H9 (cell line): ENCODE measurements at regions not wholly inside any gene's neighbourhood (a gene's known extent, or its start where the extent isn't known, plus 50 kb on each side); places are given as distances from the start of the nearest gene placed in this dataset.

ENCODE experiments used
- DNase-seq: peaks from one replicate; pipeline ENCODE4 v3.0.0-alpha.2; 2017
- H2AFZ ChIP-seq: one replicate; pipeline ENCODE4 v1.6.1; 2013; ENCODE audit warnings: mild to moderate bottlenecking, low read length, control low read depth, moderate library complexity
- H2AK5ac ChIP-seq: 2 replicates; pipeline ENCODE4 v1.6.1; 2013; ENCODE audit warnings: low read length, control low read depth, mixed read lengths; ENCODE audit not compliant: insufficient read length
- H2BK120ac ChIP-seq: one replicate; pipeline ENCODE4 v1.6.1; 2013; ENCODE audit warnings: low read depth, mild to moderate bottlenecking, low read length, control low read depth, inconsistent platforms; ENCODE audit not compliant: poor library complexity, severe bottlenecking
- H2BK12ac ChIP-seq: 2 replicates; pipeline ENCODE4 v1.6.1; 2013; ENCODE audit warnings: low read length, control low read depth, mixed read lengths, low read depth; ENCODE audit not compliant: insufficient read length
- H2BK15ac ChIP-seq: 2 replicates; pipeline ENCODE4 v1.6.1; 2013; ENCODE audit warnings: low read depth, low read length, control low read depth
- H2BK20ac ChIP-seq: one replicate; pipeline ENCODE4 v1.6.1; 2013; ENCODE audit warnings: low read depth, mild to moderate bottlenecking, low read length, control low read depth, inconsistent platforms; ENCODE audit not compliant: poor library complexity, severe bottlenecking
- H2BK5ac ChIP-seq: 2 replicates; pipeline ENCODE4 v1.6.1; 2013; ENCODE audit warnings: low read length, control low read depth, mixed read lengths; ENCODE audit not compliant: insufficient read length
- H3K14ac ChIP-seq: 2 replicates; pipeline ENCODE4 v1.6.1; 2013; ENCODE audit warnings: low read length, control low read depth; ENCODE audit not compliant: insufficient read depth
- H3K18ac ChIP-seq: 2 replicates; pipeline ENCODE4 v1.6.1; 2013; ENCODE audit warnings: low read depth, mild to moderate bottlenecking, mixed read lengths, low read length, control low read depth; ENCODE audit not compliant: insufficient read length
- H3K23ac ChIP-seq: 2 replicates; pipeline ENCODE4 v1.6.1; 2013; ENCODE audit warnings: low read length, control low read depth, mixed read lengths, low read depth; ENCODE audit not compliant: insufficient read length
- H3K23me2 ChIP-seq: 2 replicates; pipeline ENCODE4 v1.6.1; 2013; ENCODE audit warnings: low read depth, mild to moderate bottlenecking, mixed read lengths, low read length, control low read depth; ENCODE audit not compliant: insufficient read length, poor library complexity, severe bottlenecking
- H3K27ac ChIP-seq: 2 replicates; pipeline ENCODE4 v1.5.1; 2013; ENCODE audit warnings: low read length, control low read depth, mixed read lengths, low read depth; ENCODE audit not compliant: insufficient read length
- H3K27me3 ChIP-seq: 2 replicates; pipeline ENCODE4 v1.6.1; 2013; ENCODE audit warnings: low read length, control low read depth, inconsistent platforms; ENCODE audit not compliant: insufficient read depth
- H3K4ac ChIP-seq: 2 replicates; pipeline ENCODE4 v1.6.1; 2013; ENCODE audit warnings: low read depth, mild to moderate bottlenecking, control low read depth, inconsistent platforms, low read length, moderate library complexity
- H3K4me1 ChIP-seq: 2 replicates; pipeline ENCODE4 v1.6.1; 2013; ENCODE audit warnings: low read length, control low read depth, inconsistent platforms; ENCODE audit not compliant: insufficient read depth
- H3K4me2 ChIP-seq: 2 replicates; pipeline ENCODE4 v1.6.1; 2013; ENCODE audit warnings: low read length, control low read depth, mixed read lengths; ENCODE audit not compliant: insufficient read length, insufficient read depth
- H3K56ac ChIP-seq: 2 replicates; pipeline ENCODE4 v1.6.1; 2013; ENCODE audit warnings: low read depth, mild to moderate bottlenecking, mixed read lengths, low read length, control low read depth; ENCODE audit not compliant: insufficient read length
- H3K79me1 ChIP-seq: 2 replicates; pipeline ENCODE4 v1.6.1; 2013; ENCODE audit warnings: low read depth, mild to moderate bottlenecking, moderate library complexity, low read length, control low read depth, inconsistent platforms; ENCODE audit not compliant: insufficient read depth, poor library complexity, severe bottlenecking
- H3K79me2 ChIP-seq: 2 replicates; pipeline ENCODE4 v1.6.1; 2013; ENCODE audit warnings: low read length, control low read depth, inconsistent platforms; ENCODE audit not compliant: insufficient read depth
- H3K9ac ChIP-seq: 2 replicates; pipeline ENCODE4 v1.6.1; 2013; ENCODE audit warnings: low read length, control low read depth, mixed read lengths; ENCODE audit not compliant: insufficient read length; ENCODE audit errors: extremely low read depth
- H3K9me3 ChIP-seq: one replicate; pipeline ENCODE4 v1.6.1; 2013; ENCODE audit warnings: low read depth, low read length, inconsistent platforms; ENCODE audit not compliant: control insufficient read depth
- H3T11ph ChIP-seq: one replicate; pipeline ENCODE4 v1.6.1; 2013; ENCODE audit warnings: mild to moderate bottlenecking, low read length, control low read depth, inconsistent platforms
- H4K20me1 ChIP-seq: one replicate; pipeline ENCODE4 v1.6.1; 2013; ENCODE audit not compliant: control insufficient read depth, insufficient read length, insufficient read depth
- H4K5ac ChIP-seq: 2 replicates; pipeline ENCODE4 v1.6.1; 2013; ENCODE audit warnings: low read depth, mild to moderate bottlenecking, mixed read lengths, low read length, control low read depth; ENCODE audit not compliant: insufficient read length
- H4K8ac ChIP-seq: replicated peaks from 2 replicates; pipeline ENCODE4 v1.6.1; 2013; ENCODE audit warnings: low read length, control low read depth, mixed read lengths, low read depth; ENCODE audit not compliant: insufficient read length
- H4K91ac ChIP-seq: 2 replicates; pipeline ENCODE4 v1.6.1; 2013; ENCODE audit warnings: low read depth, mild to moderate bottlenecking, moderate library complexity, mixed read lengths, low read length, control low read depth; ENCODE audit not compliant: insufficient read length
- H3K27ac Mint-ChIP-seq, 3 experiments: 2 replicates in 2 of 3; 3 replicates in 1 of 3; pipeline ENCODE4 v1.8.0; 2020 to 2021; ENCODE audit warnings: mixed read lengths in 3 of 3, mild to moderate bottlenecking in 1 of 3, moderate library complexity in 1 of 3
- H3K27me3 Mint-ChIP-seq: 2 replicates; pipeline ENCODE4 v1.8.0; 2021; ENCODE audit warnings: low read depth, mild to moderate bottlenecking, moderate library complexity, mixed read lengths
- H3K36me3 Mint-ChIP-seq, 3 experiments: 2 replicates in 2 of 3; 3 replicates in 1 of 3; pipeline ENCODE4 v1.8.0; 2020 to 2021; ENCODE audit warnings: low read depth in 3 of 3, mixed read lengths in 3 of 3; ENCODE audit not compliant: insufficient read depth in 1 of 3
- H3K4me1 Mint-ChIP-seq, 2 experiments: 2 replicates each; pipeline ENCODE4 v1.8.0; 2020; ENCODE audit warnings: mixed read lengths in 2 of 2
- H3K4me3 Mint-ChIP-seq, 2 experiments: 2 replicates in 1 of 2; 3 replicates in 1 of 2; pipeline ENCODE4 v1.8.0; 2020 to 2021; ENCODE audit warnings: mild to moderate bottlenecking in 2 of 2, mixed read lengths in 2 of 2, moderate library complexity in 1 of 2
- H3K9me3 Mint-ChIP-seq, 2 experiments: 2 replicates in 1 of 2; 3 replicates in 1 of 2; pipeline ENCODE4 v1.8.0; 2020; ENCODE audit warnings: mild to moderate bottlenecking in 2 of 2, mixed read lengths in 2 of 2, moderate library complexity in 1 of 2
- CTCF ChIP-seq: fragments of 200-600 bp; sonication (generic); conservative IDR thresholded peaks from 3 replicates; pipeline ENCODE4 v1.8.0; 2021; ENCODE audit warnings: antibody characterized with exemption, mild to moderate bottlenecking
- WGBS: extraction: QIAGEN DNeasy Blood & Tissue Kit; methylation state at CpG from one replicate; pipeline ENCODE4 v1.1.7; 2013; ENCODE audit warnings: missing lambda C conversion rate, low lambda C conversion rate, mixed read lengths; ENCODE audit not compliant: insufficient read length; ENCODE audit errors: extremely low coverage; 5-methylcytosine and 5-hydroxymethylcytosine counted together

GRCh38 chr2:53235836-53236582 lies 531.6 kb upstream of the CHAC2 start:
- Histone ChIP-seq H4K5ac (no peak overlapping the region), H3K23ac (no peak overlapping the region), H3K4me2 (no peak overlapping the region), H3K27me3 (no peaks in the 10 kb centered on the region), H3K79me2 (no peaks in the 10 kb centered on the region), H3K18ac (no peak overlapping the region), H3K4me1 (peaks cover 5% of the 10 kb centered on the region; the same call in 1 of the 2 replicates), H3K23me2 (no peaks in the 10 kb centered on the region), H4K91ac (no peak overlapping the region), H2BK12ac (no peak overlapping the region), H4K8ac (no peak overlapping the region), H3K56ac (no peak overlapping the region), H2BK20ac (no peak overlapping the region), H2BK120ac (no peak overlapping the region), H3T11ph (no peak overlapping the region), H2BK5ac (no peak overlapping the region), H2BK15ac (no peak overlapping the region), H3K4ac (no peak overlapping the region), H3K14ac (no peak overlapping the region), H2AK5ac (no peak overlapping the region), H3K9ac (no peak overlapping the region), H3K79me1 (no peaks in the 10 kb centered on the region), H3K9me3 (no peaks in the 10 kb centered on the region), H4K20me1 (no peaks in the 10 kb centered on the region), H2AFZ (no peak overlapping the region), H3K27ac (no peak overlapping the region)
- WGBS = no CpG with 5 or more reads among the region's 1 CpG
- H3K27me3 Mint-ChIP-seq = no peaks in the 10 kb centered on the region
- no peak for TF ChIP-seq CTCF
- H3K4me3 Mint-ChIP-seq = no peak overlapping the region
- no peaks in the 10 kb centered on the region; a peak in 1 of 7 replicates for H3K36me3 Mint-ChIP-seq
- H3K4me1 Mint-ChIP-seq = peaks cover 25 to 27% of the 10 kb centered on the region in 2 experiments
- no peak for DNase-seq
- H3K9me3 Mint-ChIP-seq = no peaks in the 10 kb centered on the region
- H3K27ac Mint-ChIP-seq = peak overlapping the region in 2 of 3 experiments; percentile 34 to 57; a peak in 2 of 7 replicates
